Cardiac fibroblast (primary cell): ENCODE measurements at regions not wholly inside any gene's neighbourhood (a gene's known extent, or its start where the extent isn't known, plus 50 kb on each side); places are given as distances from the start of the nearest gene placed in this dataset.

ENCODE experiments used
- DNase-seq, 2 donors: peaks; one replicate each; pipeline versions ENCODE4 v3.0.0 to v3.0.0-alpha.2; 2010; ENCODE audit warnings: low read depth in 2 of 2
- H3K4me3 ChIP-seq, 2 donors: replicated peaks in 1 of 2; 1 replicate in 1 of 2; 2 replicates in 1 of 2; pipeline ENCODE4 v1.5.1; 2011; ENCODE audit warnings: low read depth in 2 of 2, low read length in 2 of 2, mild to moderate bottlenecking in 2 of 2, moderate library complexity in 1 of 2
- TF ChIP-seq, protein P1 (sequence below): IDR thresholded peaks from one replicate; pipeline ENCODE4 v1.5.1; 2011; ENCODE audit warnings: low read depth, mild to moderate bottlenecking, low read length, inconsistent platforms

GRCh38 chr20:6654513-6655252 is 112.8 kb upstream of the BMP2 start:
- peak in 1 of 2 donors; percentile 40 for DNase-seq
- no peak overlapping the region for H3K4me3 ChIP-seq
- TF ChIP-seq, protein P1, sequence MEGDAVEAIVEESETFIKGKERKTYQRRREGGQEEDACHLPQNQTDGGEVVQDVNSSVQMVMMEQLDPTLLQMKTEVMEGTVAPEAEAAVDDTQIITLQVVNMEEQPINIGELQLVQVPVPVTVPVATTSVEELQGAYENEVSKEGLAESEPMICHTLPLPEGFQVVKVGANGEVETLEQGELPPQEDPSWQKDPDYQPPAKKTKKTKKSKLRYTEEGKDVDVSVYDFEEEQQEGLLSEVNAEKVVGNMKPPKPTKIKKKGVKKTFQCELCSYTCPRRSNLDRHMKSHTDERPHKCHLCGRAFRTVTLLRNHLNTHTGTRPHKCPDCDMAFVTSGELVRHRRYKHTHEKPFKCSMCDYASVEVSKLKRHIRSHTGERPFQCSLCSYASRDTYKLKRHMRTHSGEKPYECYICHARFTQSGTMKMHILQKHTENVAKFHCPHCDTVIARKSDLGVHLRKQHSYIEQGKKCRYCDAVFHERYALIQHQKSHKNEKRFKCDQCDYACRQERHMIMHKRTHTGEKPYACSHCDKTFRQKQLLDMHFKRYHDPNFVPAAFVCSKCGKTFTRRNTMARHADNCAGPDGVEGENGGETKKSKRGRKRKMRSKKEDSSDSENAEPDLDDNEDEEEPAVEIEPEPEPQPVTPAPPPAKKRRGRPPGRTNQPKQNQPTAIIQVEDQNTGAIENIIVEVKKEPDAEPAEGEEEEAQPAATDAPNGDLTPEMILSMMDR, result no peak

- TF ChIP-seq, protein P1, result no peak
- no peak for DNase-seq
- H3K4me3 ChIP-seq, result no peak overlapping the region
Measured at GRCh38 chr20:6651561-6651960, 115.9 kb upstream of the BMP2 start.

- DNase-seq, result peak; percentile 26 to 84
- H3K4me3 ChIP-seq, result no peak overlapping the region
- TF ChIP-seq, protein P1, result no peak
Measured at GRCh38 chr20:6651016-6651415, 116.5 kb upstream of the BMP2 start.

- TF ChIP-seq, protein P1, result no peak
- no peak overlapping the region for H3K4me3 ChIP-seq
- DNase-seq, result peak in 1 of 2 donors; percentile 49
Measured at GRCh38 chr20:6646021-6646636, 121.4 kb upstream of the BMP2 start.

GRCh38 chr20:6644813-6645628 is 122.5 kb upstream of the BMP2 start:
- TF ChIP-seq, protein P1, result no peak
- no peak overlapping the region for H3K4me3 ChIP-seq
- no peak for DNase-seq

DNA sequence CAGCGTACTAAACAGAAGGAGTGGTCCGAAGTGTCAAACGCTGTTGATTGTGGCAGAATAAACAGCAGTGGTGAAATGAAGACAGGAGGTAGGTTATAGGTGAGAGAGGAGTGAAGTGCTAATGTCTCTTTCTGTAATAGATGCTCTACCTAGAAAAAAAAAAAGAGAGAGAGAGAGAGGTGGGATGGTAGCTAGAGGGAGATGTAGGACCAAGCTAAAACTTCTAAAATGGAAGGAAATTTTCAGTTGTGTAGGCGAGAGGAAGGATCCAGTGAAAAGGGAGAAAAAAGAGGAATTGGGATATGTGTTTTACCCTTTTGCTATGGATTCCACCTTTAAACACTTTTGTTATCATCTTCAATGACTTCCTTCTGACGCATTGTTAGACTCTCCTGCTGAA is 126.5 kb upstream of the BMP2 start:
- no peak for DNase-seq
- TF ChIP-seq, protein P1, result no peak
- H3K4me3 ChIP-seq, result no peak overlapping the region
